ENCODE measurements at regions not wholly inside any gene's neighbourhood (a gene's known extent, or its start where the extent isn't known, plus 50 kb on each side); places are given as distances from the start of the nearest gene placed in this dataset.

DNA sequence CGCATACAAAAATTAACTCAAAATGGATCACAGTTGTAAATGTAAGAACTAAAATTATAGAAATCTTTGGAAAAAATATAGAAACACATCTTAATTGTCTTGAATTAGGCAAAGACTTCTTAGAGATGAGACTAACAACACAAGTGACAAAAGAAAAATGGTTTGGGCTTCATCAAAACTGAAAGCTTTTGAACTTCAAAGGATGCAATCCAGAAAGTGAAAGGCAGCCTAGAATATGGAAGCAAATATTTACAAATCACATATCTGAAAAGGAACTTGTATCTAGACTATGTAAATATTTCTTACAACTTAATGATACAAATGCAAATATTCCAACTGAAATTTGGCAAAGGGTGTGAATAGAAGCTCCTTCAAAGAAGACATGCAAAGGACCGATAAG is 582.8 kb upstream of the ZEB2 start:
- WGBS, 3 donors: 83 to 92% (median 87%) methylated on average over 2 of the region's 2 CpGs
- Histone ChIP-seq H3K27me3 (no peaks in the 10 kb centered on the region), H3K9me3 (no peaks in the 10 kb centered on the region), H3K4me1 (ENCODE audit: insufficient read depth) (no peaks in the 10 kb centered on the region), H3K4me3 (no peak overlapping the region), H3K27ac (no peak overlapping the region), H3K36me3 (no peaks in the 10 kb centered on the region)
- DNase-seq: no peak
- no peak for TF ChIP-seq POLR2A (IDR thresholded peaks at IDR 0.05)
- no peak for TF ChIP-seq EP300 (IDR thresholded peaks at IDR 0.05)
- TF ChIP-seq, protein P1, sequence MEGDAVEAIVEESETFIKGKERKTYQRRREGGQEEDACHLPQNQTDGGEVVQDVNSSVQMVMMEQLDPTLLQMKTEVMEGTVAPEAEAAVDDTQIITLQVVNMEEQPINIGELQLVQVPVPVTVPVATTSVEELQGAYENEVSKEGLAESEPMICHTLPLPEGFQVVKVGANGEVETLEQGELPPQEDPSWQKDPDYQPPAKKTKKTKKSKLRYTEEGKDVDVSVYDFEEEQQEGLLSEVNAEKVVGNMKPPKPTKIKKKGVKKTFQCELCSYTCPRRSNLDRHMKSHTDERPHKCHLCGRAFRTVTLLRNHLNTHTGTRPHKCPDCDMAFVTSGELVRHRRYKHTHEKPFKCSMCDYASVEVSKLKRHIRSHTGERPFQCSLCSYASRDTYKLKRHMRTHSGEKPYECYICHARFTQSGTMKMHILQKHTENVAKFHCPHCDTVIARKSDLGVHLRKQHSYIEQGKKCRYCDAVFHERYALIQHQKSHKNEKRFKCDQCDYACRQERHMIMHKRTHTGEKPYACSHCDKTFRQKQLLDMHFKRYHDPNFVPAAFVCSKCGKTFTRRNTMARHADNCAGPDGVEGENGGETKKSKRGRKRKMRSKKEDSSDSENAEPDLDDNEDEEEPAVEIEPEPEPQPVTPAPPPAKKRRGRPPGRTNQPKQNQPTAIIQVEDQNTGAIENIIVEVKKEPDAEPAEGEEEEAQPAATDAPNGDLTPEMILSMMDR (IDR thresholded peaks at IDR 0.05): no peak
- intact Hi-C loops (cut with DNase I): no loop called here

DNA sequence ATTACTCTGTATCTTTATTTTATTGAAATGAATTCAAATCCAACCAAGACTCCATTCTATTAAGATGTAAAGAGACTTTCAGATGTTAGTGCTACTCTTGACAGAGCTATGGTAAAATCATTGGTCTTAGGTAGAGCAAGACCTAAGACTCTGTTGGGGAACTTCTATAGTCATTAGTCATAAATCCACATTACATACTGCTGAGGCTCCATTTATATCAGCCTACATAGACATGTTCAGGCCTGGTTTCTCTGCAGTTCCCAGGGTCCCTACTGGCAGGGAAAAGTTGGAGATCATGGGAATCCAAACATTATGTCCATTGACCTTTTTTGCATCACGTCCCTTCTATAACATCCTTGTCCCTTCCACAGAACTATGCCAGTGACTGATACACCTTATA is 580.4 kb upstream of the ZEB2 start:
- no peak overlapping the region for H3K4me3 ChIP-seq
- TF ChIP-seq POLR2A (IDR thresholded peaks at IDR 0.05): no peak
- DNase-seq: no peak
- WGBS, 3 donors: 94 to 97% (median 95%) methylated on average over 1 of the region's 1 CpG
- H3K9me3 ChIP-seq: no peaks in the 10 kb centered on the region
- no peaks in the 10 kb centered on the region for H3K4me1 ChIP-seq (ENCODE audit: insufficient read depth)
- no peak overlapping the region for H3K27ac ChIP-seq
- no peaks in the 10 kb centered on the region for H3K36me3 ChIP-seq
- H3K27me3 ChIP-seq: no peaks in the 10 kb centered on the region
- intact Hi-C loops (cut with DNase I): no loop called here

DNA sequence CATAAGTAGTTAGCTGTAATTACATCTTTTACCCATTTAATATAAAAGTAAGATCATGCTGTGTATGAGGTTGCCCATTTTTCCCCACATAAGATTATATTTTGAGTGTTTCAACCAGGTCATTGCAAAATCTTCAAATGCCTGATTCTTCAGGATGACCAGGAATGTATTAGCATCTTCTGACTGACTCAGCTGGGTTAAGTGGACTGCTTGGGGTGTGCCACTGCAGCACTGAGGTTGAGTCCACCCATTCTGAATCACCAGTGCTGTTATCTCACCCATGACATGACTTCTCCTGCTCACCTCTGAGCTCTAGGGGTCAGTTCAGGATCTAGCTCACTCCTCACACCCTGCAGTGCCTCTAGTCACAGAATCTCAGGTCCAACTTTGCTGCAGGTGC is 576.7 kb upstream of the ZEB2 start:
- no peak for DNase-seq
- Histone ChIP-seq H3K27me3 (no peaks in the 10 kb centered on the region), H3K4me3 (no peak overlapping the region), H3K9me3 (no peaks in the 10 kb centered on the region), H3K27ac (no peak overlapping the region), H3K4me1 (ENCODE audit: insufficient read depth) (no peaks in the 10 kb centered on the region), H3K36me3 (no peaks in the 10 kb centered on the region)
- TF ChIP-seq POLR2A (IDR thresholded peaks at IDR 0.05) (no peak), EP300 (IDR thresholded peaks at IDR 0.05) (no peak)
- TF ChIP-seq, protein P1 (IDR thresholded peaks at IDR 0.05): no peak
- intact Hi-C loops (cut with DNase I): no loop called here

DNA sequence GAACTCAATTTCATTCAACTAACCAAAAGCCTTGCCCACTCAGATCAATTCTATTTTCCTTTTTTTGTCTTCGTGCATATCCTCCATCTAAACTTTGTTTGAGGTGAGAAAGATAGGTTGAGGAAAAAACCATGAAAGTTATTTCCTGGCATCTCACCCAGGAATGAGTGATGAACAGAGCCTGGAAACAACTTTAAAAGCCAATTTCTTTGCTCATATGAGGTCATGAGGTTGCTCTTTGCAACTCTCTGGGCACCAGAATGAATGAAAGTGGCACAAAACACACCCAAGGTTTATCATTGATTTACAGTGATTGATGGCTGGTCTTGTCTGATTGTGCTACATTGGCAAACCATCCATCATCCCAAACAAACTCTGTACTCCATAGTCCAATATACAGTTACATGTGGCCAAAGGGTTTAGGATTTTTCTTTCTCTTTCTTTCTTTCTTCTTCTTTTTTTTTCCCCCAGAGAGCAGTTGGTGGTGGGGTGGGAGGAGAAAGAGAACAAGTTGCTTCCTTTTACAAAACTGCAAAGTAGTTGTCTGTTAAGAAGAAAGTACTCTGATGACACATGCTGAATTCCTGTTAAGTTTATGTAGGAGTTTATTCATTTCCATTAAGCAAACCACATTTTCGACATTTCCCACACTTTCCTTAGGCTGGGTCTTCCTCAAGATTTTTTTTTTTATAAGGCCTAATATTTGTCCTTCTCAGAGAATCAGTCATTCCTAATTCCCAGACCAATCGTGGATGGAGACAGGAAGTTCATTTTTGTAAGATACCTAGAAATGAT is 575.9 kb upstream of the ZEB2 start:
- Histone ChIP-seq H3K36me3 (no peaks in the 10 kb centered on the region), H3K4me1 (ENCODE audit: insufficient read depth) (no peaks in the 10 kb centered on the region), H3K4me3 (no peak overlapping the region), H3K27ac (no peak overlapping the region), H3K9me3 (no peaks in the 10 kb centered on the region), H3K27me3 (no peaks in the 10 kb centered on the region)
- intact Hi-C loops (cut with DNase I): no loop called here
- no peak for DNase-seq
- TF ChIP-seq, protein P1 (IDR thresholded peaks at IDR 0.05): no peak
- TF ChIP-seq POLR2A (IDR thresholded peaks at IDR 0.05) (no peak), EP300 (IDR thresholded peaks at IDR 0.05) (no peak)
- WGBS, 3 donors: 58 to 71% (median 58%) methylated on average over 3 of the region's 3 CpGs

DNA sequence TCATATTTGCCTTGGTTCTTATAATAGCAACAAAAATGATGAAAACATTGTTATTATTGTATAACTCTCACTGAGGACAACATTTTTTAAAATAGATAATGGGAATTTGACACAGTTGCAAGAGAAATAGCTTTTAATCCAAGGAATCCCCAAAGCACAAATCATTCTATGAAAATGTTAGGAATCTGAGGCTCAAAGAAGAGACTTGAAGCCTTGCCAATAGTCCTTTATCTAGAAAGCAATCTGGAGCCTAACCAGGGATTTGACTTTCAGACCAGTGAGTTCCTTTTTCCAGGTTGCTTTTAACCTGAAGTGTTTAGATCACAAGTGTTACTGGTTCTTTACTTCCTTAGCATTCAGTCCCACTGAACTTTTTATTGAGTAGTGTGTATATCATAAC is 574.5 kb upstream of the ZEB2 start:
- Histone ChIP-seq H3K4me1 (ENCODE audit: insufficient read depth) (no peaks in the 10 kb centered on the region), H3K9me3 (no peaks in the 10 kb centered on the region), H3K36me3 (no peaks in the 10 kb centered on the region), H3K27me3 (no peaks in the 10 kb centered on the region), H3K4me3 (no peak overlapping the region), H3K27ac (no peak overlapping the region)
- TF ChIP-seq EP300 (IDR thresholded peaks at IDR 0.05): no peak
- TF ChIP-seq, protein P1 (IDR thresholded peaks at IDR 0.05): no peak
- no peak for TF ChIP-seq POLR2A (IDR thresholded peaks at IDR 0.05)
- intact Hi-C loops (cut with DNase I): no loop called here
- DNase-seq: no peak
